ENCODE measurements at regions not wholly inside any gene's neighbourhood (a gene's known extent, or its start where the extent isn't known, plus 50 kb on each side); places are given as distances from the start of the nearest gene placed in this dataset.

DNA sequence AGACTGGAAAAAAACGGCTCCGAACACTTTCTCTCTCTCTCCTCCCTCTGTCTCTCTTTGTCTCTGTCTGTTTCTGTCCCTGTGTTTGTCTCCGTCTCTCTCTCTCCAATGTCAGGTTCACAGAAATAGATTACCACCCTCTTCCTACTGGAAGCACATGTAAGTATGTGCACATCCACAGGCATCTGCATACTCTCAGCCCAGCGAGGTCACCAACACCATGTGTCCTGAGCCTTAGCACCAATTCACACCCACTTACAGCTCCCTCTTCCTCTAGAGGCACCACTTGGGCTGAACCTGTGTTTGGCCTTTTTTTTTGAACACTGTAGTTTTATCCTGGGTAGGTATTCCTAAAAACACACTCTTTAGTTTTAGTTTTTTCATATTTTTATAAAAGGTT, 130.5 kb downstream of the ETS2 start:
- Histone ChIP-seq H3K9ac (no peak overlapping the region), H3K4me2 (ENCODE audit: unreplicated experiment) (no peak overlapping the region), H3K36me3 (ENCODE audit: low read depth) (no peaks in the 10 kb centered on the region), H3K27ac (no peak overlapping the region), H3K9me3 (ENCODE audit: low read depth) (no peaks in the 10 kb centered on the region), H3K4me3 (no peak overlapping the region), H2AFZ (no peak overlapping the region), H4K20me1 (ENCODE audit: insufficient read depth) (no peaks in the 10 kb centered on the region), H3K27me3 (replicated peaks; ENCODE audit: insufficient read depth) (no peaks in the 10 kb centered on the region), H3K9me2 (ENCODE audit: insufficient read depth) (no peaks in the 10 kb centered on the region), H3K79me2 (ENCODE audit: insufficient read depth) (no peaks in the 10 kb centered on the region), H3K4me1 (ENCODE audit: insufficient read depth) (no peaks in the 10 kb centered on the region; the same call in 1 of the 2 replicates), H3F3A (ENCODE audit: insufficient read depth) (no peaks in the 10 kb centered on the region)
- no peak for DNase-seq
- no peak for TF ChIP-seq EZH2phosphoT487 (IDR thresholded peaks at IDR 0.05; ENCODE audit: insufficient read depth, low read depth)
- no peak for TF ChIP-seq EZH2 (IDR thresholded peaks at IDR 0.05; ENCODE audit: insufficient read depth, poor library complexity, severe bottlenecking)
- in situ Hi-C loops (cut with MboI), result no loop called here
- WGBS, 2 experiments (ENCODE audit: low coverage in 1 of 2, low lambda C conversion rate in 2 of 2, missing lambda C conversion rate in 2 of 2), result 90 to 93% methylated on average over 4 of the region's 4 CpGs

DNA sequence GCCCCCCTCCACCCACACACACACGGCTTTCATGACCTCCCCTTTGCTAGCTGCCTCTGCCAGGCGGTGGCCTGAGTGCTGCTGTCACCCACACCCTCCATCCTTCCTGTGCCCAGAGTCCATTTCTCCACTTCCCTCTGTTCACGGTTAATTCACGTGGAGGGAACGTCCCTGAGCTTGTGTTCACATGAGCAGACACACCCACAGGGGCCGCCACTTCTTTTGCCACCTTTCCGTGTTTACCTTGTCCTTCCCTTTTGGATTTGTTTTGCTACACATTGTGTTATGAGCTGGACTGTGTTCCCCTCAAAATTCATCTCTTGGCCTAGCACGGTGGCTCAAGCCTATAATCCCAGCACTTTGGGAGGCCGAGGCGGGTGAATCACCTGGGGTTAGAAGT, 128.0 kb downstream of the ETS2 start:
- Histone ChIP-seq H3K27me3 (replicated peaks; ENCODE audit: insufficient read depth) (no peaks in the 10 kb centered on the region), H4K20me1 (ENCODE audit: insufficient read depth) (no peaks in the 10 kb centered on the region), H3K27ac (no peak overlapping the region), H3K79me2 (ENCODE audit: insufficient read depth) (no peaks in the 10 kb centered on the region), H3K4me2 (ENCODE audit: unreplicated experiment) (no peak overlapping the region), H3K9ac (no peak overlapping the region), H3K9me3 (ENCODE audit: low read depth) (no peaks in the 10 kb centered on the region), H2AFZ (no peak overlapping the region), H3F3A (ENCODE audit: insufficient read depth) (no peaks in the 10 kb centered on the region), H3K36me3 (ENCODE audit: low read depth) (no peaks in the 10 kb centered on the region), H3K4me3 (no peak overlapping the region), H3K9me2 (ENCODE audit: insufficient read depth) (no peaks in the 10 kb centered on the region), H3K4me1 (ENCODE audit: insufficient read depth) (peaks cover 9% of the 10 kb centered on the region)
- no peak for DNase-seq
- TF ChIP-seq EZH2 (IDR thresholded peaks at IDR 0.05; ENCODE audit: insufficient read depth, poor library complexity, severe bottlenecking) (no peak), EZH2phosphoT487 (IDR thresholded peaks at IDR 0.05; ENCODE audit: insufficient read depth, low read depth) (no peak)
- WGBS, 2 experiments (ENCODE audit: low coverage in 1 of 2, low lambda C conversion rate in 2 of 2, missing lambda C conversion rate in 2 of 2), result 92 to 96% methylated on average over 10 of the region's 10 CpGs
- in situ Hi-C loops (cut with MboI), result no loop called here

DNA sequence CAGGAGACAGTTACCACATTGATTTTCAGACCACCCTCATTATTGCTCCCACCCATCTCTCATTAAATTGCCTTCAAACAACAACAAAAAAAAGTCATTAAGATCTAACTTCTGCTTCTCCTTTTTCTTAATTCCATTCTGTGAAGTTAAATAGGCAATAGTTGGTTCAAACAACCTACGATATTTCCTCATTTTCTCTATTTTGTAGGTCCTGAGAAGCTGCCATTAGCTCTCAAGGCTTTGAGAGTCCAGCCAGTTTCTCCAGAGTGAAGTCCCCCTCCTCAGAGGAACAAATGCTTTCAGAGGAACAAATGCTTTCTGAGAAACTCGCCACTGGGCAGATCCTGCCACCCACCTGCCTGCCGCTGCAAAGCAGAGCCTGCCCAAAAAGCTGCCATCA, 125.6 kb downstream of the ETS2 start:
- Histone ChIP-seq H3K27me3 (replicated peaks; ENCODE audit: insufficient read depth) (no peaks in the 10 kb centered on the region), H4K20me1 (ENCODE audit: insufficient read depth) (no peaks in the 10 kb centered on the region), H3K9ac (no peak overlapping the region), H2AFZ (no peak overlapping the region), H3K9me3 (ENCODE audit: low read depth) (no peaks in the 10 kb centered on the region), H3F3A (ENCODE audit: insufficient read depth) (no peaks in the 10 kb centered on the region), H3K4me2 (ENCODE audit: unreplicated experiment) (no peak overlapping the region), H3K4me3 (no peak overlapping the region), H3K27ac (no peak overlapping the region), H3K4me1 (ENCODE audit: insufficient read depth) (peaks cover 11% of the 10 kb centered on the region), H3K36me3 (ENCODE audit: low read depth) (no peaks in the 10 kb centered on the region), H3K79me2 (ENCODE audit: insufficient read depth) (no peaks in the 10 kb centered on the region), H3K9me2 (ENCODE audit: insufficient read depth) (no peaks in the 10 kb centered on the region)
- in situ Hi-C loops (cut with MboI), result no loop called here
- 96% methylated on average over 3 of the region's 3 CpGs for whole genome bisulfite sequencing, 2 experiments (ENCODE audit: low coverage in 1 of 2, low lambda C conversion rate in 2 of 2, missing lambda C conversion rate in 2 of 2)
- no peak for DNase-seq
- TF ChIP-seq EZH2 (IDR thresholded peaks at IDR 0.05; ENCODE audit: insufficient read depth, poor library complexity, severe bottlenecking) (no peak), EZH2phosphoT487 (IDR thresholded peaks at IDR 0.05; ENCODE audit: insufficient read depth, low read depth) (no peak)

DNA sequence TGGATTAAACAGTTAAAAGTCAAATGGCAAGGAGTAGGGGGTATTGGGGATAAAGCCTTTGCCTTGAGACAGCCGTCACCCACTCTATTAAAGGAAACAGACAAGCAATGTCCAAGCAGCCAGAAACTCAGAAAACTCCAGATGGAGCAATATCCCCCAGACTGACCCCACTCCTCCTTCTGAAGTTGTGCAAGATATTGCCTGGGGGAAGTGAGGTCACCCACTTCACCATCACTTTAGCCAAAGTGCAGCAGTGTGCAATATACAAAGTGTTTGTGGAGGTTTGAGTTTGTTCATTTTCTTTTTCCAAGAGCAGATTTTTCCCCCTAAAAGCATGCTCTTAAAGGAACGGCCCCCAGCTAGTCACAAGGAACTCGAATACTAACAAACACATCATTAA, 125.1 kb downstream of the ETS2 start:
- H3K4me2 ChIP-seq (ENCODE audit: unreplicated experiment), result no peak overlapping the region
- no peak overlapping the region for H3K27ac ChIP-seq

DNA sequence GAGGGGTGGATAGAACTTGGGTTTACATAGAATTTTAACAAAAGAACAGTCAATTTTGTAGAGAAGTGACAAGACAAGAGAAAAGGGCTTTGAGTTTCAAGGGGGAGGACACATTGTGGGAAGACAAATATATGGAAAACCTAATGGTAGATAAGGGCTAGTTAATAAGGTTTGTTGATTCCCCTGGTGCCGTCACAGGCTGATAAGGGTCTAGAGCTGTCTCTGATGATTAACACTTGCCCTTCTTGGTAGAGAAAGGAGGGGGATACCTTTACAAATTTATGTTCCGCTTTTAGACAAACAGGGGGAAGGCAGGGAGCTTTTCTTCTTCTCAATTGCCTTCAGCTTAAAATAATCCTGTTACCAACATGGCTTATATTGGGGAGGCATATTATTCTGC, 124.3 kb downstream of the ETS2 start:
- no peaks in the 10 kb centered on the region for H3K9me2 ChIP-seq (ENCODE audit: insufficient read depth)
- no peak for DNase-seq
- H3K79me2 ChIP-seq (ENCODE audit: insufficient read depth), result no peaks in the 10 kb centered on the region
- no peaks in the 10 kb centered on the region for H3K27me3 ChIP-seq (replicated peaks; ENCODE audit: insufficient read depth)
- H3K27ac ChIP-seq, result no peak overlapping the region
- no peak overlapping the region for H3K4me2 ChIP-seq (ENCODE audit: unreplicated experiment)
- no peak overlapping the region for H2AFZ ChIP-seq
- H3K36me3 ChIP-seq (ENCODE audit: low read depth), result no peaks in the 10 kb centered on the region
- no peaks in the 10 kb centered on the region for H3K9me3 ChIP-seq (ENCODE audit: low read depth)
- in situ Hi-C loops (cut with MboI), result no loop called here
- TF ChIP-seq EZH2phosphoT487 (IDR thresholded peaks at IDR 0.05; ENCODE audit: insufficient read depth, low read depth), result no peak
- TF ChIP-seq EZH2 (IDR thresholded peaks at IDR 0.05; ENCODE audit: insufficient read depth, poor library complexity, severe bottlenecking), result no peak
- 93 to 96% methylated on average over 2 of the region's 2 CpGs for WGBS, 2 experiments (ENCODE audit: low coverage in 1 of 2, low lambda C conversion rate in 2 of 2, missing lambda C conversion rate in 2 of 2)
- H4K20me1 ChIP-seq (ENCODE audit: insufficient read depth), result no peaks in the 10 kb centered on the region
- H3K4me1 ChIP-seq (ENCODE audit: insufficient read depth), result peaks cover 20% of the 10 kb centered on the region
- no peak overlapping the region for H3K9ac ChIP-seq
- no peaks in the 10 kb centered on the region for H3F3A ChIP-seq (ENCODE audit: insufficient read depth)
- H3K4me3 ChIP-seq, result no peak overlapping the region

More for the DNA sequence above, 125.1 kb downstream of the ETS2 start:
- H3K9me2 ChIP-seq (ENCODE audit: insufficient read depth), result no peaks in the 10 kb centered on the region
- WGBS, 2 experiments (ENCODE audit: low coverage in 1 of 2, low lambda C conversion rate in 2 of 2, missing lambda C conversion rate in 2 of 2), result 54 to 65% methylated on average over 3 of the region's 3 CpGs
- H3K4me3 ChIP-seq, result no peak overlapping the region
- H3F3A ChIP-seq (ENCODE audit: insufficient read depth), result no peaks in the 10 kb centered on the region
- in situ Hi-C loops (cut with MboI), result no loop called here
- H3K9ac ChIP-seq, result no peak overlapping the region
- H3K79me2 ChIP-seq (ENCODE audit: insufficient read depth), result no peaks in the 10 kb centered on the region
- H2AFZ ChIP-seq, result no peak overlapping the region
- H4K20me1 ChIP-seq (ENCODE audit: insufficient read depth), result no peaks in the 10 kb centered on the region
- peak; percentile 77 for DNase-seq
- TF ChIP-seq EZH2 (IDR thresholded peaks at IDR 0.05; ENCODE audit: insufficient read depth, poor library complexity, severe bottlenecking) (no peak), EZH2phosphoT487 (IDR thresholded peaks at IDR 0.05; ENCODE audit: insufficient read depth, low read depth) (no peak)
- no peaks in the 10 kb centered on the region for H3K27me3 ChIP-seq (replicated peaks; ENCODE audit: insufficient read depth)
- no peaks in the 10 kb centered on the region for H3K36me3 ChIP-seq (ENCODE audit: low read depth)
- H3K4me1 ChIP-seq (ENCODE audit: insufficient read depth), result peaks cover 15% of the 10 kb centered on the region
- no peaks in the 10 kb centered on the region for H3K9me3 ChIP-seq (ENCODE audit: low read depth)

Measured in GM23248 (cell line).